AG09309 (cell line): ENCODE measurements at regions not wholly inside any gene's neighbourhood (a gene's known extent, or its start where the extent isn't known, plus 50 kb on each side); places are given as distances from the start of the nearest gene placed in this dataset.

Source experiments
- DNase-seq: peaks from one replicate; pipeline ENCODE4 v3.0.0-alpha.2; 2010; ENCODE audit warnings: low read depth
- H3K4me3 ChIP-seq: 2 replicates; pipeline ENCODE4 v1.5.1; 2011; ENCODE audit warnings: mild to moderate bottlenecking, low read depth, low read length, moderate library complexity; ENCODE audit not compliant: control insufficient read depth
- TF ChIP-seq, protein P1 (sequence below): IDR thresholded peaks from 2 replicates; pipeline ENCODE4 v1.5.1; 2011; ENCODE audit warnings: mild to moderate bottlenecking, low read depth, low read length, inconsistent platforms; ENCODE audit not compliant: insufficient read depth, control insufficient read depth; ENCODE audit errors: missing control alignments

DNA sequence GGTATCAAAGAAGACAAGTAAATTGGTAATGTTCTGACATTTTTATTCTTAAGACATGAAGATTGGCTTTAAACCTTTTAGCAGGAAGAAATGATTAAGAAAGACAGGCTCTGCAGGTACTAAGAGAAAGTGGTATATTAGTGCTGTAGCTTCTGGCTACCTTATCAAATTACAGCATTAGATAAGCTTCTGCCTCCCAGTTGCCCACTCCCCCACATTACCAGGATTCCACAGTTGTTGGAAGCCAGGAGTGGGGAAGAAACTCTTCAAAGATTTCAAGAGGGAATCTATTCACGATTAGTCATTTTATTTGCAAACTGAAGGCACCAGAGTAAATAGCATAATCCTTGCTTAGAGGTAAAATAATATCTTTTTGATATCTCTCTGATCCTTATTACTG lies 274.9 kb downstream of the LMO4 start:
- no peak for DNase-seq
- H3K4me3 ChIP-seq, result no peak overlapping the region
- TF ChIP-seq, protein P1, sequence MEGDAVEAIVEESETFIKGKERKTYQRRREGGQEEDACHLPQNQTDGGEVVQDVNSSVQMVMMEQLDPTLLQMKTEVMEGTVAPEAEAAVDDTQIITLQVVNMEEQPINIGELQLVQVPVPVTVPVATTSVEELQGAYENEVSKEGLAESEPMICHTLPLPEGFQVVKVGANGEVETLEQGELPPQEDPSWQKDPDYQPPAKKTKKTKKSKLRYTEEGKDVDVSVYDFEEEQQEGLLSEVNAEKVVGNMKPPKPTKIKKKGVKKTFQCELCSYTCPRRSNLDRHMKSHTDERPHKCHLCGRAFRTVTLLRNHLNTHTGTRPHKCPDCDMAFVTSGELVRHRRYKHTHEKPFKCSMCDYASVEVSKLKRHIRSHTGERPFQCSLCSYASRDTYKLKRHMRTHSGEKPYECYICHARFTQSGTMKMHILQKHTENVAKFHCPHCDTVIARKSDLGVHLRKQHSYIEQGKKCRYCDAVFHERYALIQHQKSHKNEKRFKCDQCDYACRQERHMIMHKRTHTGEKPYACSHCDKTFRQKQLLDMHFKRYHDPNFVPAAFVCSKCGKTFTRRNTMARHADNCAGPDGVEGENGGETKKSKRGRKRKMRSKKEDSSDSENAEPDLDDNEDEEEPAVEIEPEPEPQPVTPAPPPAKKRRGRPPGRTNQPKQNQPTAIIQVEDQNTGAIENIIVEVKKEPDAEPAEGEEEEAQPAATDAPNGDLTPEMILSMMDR, result no peak

DNA sequence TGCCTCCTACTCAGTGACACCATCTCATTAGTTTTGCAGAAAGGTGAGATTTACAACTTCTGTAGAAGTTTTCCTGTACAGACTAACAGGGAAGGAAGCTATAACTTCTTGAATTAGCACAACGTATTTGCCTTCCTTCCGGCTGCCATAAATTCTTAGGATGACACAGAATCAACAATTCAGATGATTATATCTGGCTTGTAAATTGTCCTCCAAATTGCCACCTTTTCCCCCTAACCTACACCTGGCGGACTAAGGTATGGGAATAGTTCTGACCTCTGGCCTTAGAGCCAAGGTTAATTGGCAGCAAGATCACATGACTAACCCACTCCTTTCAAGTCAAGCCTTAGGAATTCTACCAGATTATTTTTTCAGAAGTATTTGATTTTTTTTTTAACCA lies 284.3 kb downstream of the LMO4 start:
- no peak for DNase-seq
- no peak overlapping the region for H3K4me3 ChIP-seq
- TF ChIP-seq, protein P1, result no peak

DNA sequence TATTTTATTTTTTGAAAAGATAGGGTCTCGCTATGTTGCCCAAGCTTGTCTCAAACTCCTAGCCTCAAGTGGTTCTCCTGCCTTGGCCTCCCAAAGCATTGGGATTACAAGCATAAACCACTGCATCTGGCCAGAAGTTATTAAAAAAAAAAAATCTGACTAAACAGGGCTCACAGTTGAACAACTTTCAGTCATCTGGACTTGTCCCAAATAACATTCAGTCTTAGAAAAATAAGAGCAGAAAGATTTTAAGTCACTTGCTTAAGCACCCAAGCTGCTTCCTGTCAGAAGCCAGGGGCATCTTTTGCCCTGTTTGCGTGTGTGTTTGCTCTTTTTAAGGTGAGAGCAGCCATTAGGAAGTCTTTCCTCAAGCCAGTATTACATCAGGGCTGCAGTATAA lies 286.8 kb downstream of the LMO4 start:
- no peak for DNase-seq
- H3K4me3 ChIP-seq, result no peak overlapping the region
- TF ChIP-seq, protein P1, result no peak

DNA sequence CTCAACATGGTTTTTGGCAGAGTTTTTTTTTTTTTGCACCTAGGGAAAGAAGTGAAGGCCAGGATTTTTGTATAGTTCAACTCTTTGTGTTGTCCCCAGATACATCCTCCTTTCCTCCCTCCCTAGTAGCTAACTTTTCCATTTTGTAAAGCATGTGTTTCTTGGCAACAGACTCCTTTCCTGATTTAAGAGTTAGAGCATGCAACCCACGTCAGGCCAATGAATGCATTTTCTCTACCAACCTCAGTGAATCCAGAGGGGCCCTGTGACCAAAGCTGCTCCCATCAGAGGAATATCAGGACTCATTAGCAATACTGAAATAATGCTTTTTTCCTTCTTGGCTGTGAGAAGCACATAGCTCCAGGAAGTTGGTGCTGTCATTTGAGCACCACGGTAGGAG lies 287.2 kb downstream of the LMO4 start:
- no peak for DNase-seq
- no peak overlapping the region for H3K4me3 ChIP-seq
- TF ChIP-seq, protein P1, result no peak

DNA sequence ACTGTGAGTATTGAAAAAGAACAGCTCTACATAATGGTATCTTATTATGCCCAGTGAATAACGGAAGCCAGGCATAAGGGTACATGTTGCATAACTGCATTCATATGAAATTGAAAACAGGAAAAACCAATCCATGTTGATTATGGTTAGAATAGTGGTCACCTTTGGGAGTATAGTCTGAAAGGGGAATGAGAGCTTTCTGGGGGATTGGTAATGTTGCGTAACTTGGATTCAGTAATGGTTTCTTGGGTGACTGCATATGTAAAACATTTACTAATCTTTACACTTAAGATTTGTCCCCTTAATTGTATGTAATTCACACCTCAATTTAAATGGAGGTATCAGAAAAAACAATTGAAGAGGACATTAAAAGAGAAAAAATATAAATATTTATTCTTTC lies 292.1 kb downstream of the LMO4 start:
- TF ChIP-seq, protein P1, result no peak
- no peak for DNase-seq
- H3K4me3 ChIP-seq, result no peak overlapping the region

DNA sequence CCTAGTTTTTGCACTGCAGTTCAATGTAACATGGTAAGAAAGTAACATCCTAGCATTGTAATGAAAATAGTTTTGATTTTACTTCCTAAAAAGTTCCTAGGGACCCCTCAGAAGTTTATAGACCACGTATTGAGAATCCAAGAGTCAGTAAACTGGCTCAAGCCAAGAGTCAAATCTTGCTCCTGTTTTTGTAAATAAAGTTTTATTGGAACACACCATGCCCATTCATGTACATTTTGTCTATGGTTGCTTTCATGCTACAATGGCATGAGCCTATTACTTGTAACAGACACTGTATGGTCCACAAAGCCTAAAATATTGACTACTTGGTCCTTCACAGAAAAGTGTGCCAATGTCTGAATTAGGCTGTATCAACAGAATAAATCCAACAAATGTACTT lies 301.0 kb downstream of the LMO4 start:
- TF ChIP-seq, protein P1, result no peak
- H3K4me3 ChIP-seq, result no peak overlapping the region
- no peak for DNase-seq

DNA sequence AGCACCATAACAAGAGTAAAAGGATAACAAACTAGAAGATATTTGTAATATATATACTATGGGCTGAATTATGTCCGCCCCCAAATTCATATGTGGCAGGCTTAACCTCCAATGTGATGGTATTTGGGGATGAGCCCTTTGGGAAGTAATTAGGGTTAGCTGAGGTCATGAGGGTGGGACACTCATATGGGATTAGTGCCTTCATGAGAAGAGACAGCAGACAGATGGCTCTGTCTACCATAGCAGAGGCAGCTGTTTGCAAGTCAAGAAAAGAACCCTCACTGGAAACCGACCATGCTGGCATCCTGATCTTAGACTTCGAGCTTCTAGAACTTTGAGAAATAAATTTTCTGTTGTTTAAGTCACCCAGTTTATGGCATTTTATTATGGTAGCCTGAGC lies 303.6 kb downstream of the LMO4 start:
- TF ChIP-seq, protein P1, result no peak
- DNase-seq, result no peak
- no peak overlapping the region for H3K4me3 ChIP-seq
